SK-N-SH (cell line): ENCODE measurements at regions not wholly inside any gene's neighbourhood (a gene's known extent, or its start where the extent isn't known, plus 50 kb on each side); places are given as distances from the start of the nearest gene placed in this dataset.

Experiments used
- CTCF ChIA-PET: fragments of 300-600, 350-600 bp; formaldehyde crosslinking; extraction: SDS; loops from one replicate; lab custom pipeline; 2021; lab: Yijun Ruan, JAX
- POLR2A ChIA-PET: fragments of 350-600 bp; sonication (Branson Sonifier 250); formaldehyde crosslinking; extraction: SDS; loops from one replicate; lab custom pipeline; 2020; ENCODE audit warnings: antibody characterized with exemption, inconsistent platforms; lab: Yijun Ruan, JAX
- DNase-seq: peaks from one replicate; pipeline ENCODE4 v3.0.0; 2012
- H2AFZ ChIP-seq: fragments of 200-600 bp; sonication (generic); 2 replicates; pipeline ENCODE4 v1.8.1; 2016; ENCODE audit warnings: antibody characterized with exemption, mild to moderate bottlenecking, low read depth
- H3F3A ChIP-seq: fragments of 200-600 bp; sonication (generic); replicated peaks from 2 replicates; pipeline ENCODE3; 2016; ENCODE audit warnings: antibody characterized with exemption, mild to moderate bottlenecking; ENCODE audit not compliant: insufficient read depth
- H3K27ac ChIP-seq, 2 experiments: fragments of 200-500 bp in 1 of 2; fragments of 200-600 bp in 1 of 2; sonication (Bioruptor generic) in 1 of 2; sonication (generic), shearing (Covaris generic) in 1 of 2; 2 replicates each; pipeline versions ENCODE4 v1.5.1 to v1.6.1; 2014 to 2016; ENCODE audit warnings: low read depth in 2 of 2, inconsistent platforms in 1 of 2, low read length in 1 of 2, mild to moderate bottlenecking in 1 of 2, mixed read lengths in 1 of 2
- H3K27me3 ChIP-seq: fragments of 200-600 bp; sonication (generic), shearing (Covaris generic); 2 replicates; pipeline ENCODE4 v1.6.1; 2016; ENCODE audit warnings: mixed run types; ENCODE audit not compliant: insufficient read depth
- H3K36me3 ChIP-seq, 2 experiments: fragments of 200-500 bp in 1 of 2; fragments of 200-600 bp in 1 of 2; sonication (Bioruptor generic) in 1 of 2; sonication (generic) in 1 of 2; replicated peaks in 1 of 2; 2 replicates each; pipeline versions ENCODE3 to v1.5.1; 2014 to 2016; ENCODE audit warnings: low read length in 1 of 2, mild to moderate bottlenecking in 1 of 2; ENCODE audit not compliant: insufficient read depth in 2 of 2, control insufficient read depth in 1 of 2
- H3K4me1 ChIP-seq, 2 experiments: fragments of 200-500 bp in 1 of 2; fragments of 200-600 bp in 1 of 2; sonication (Bioruptor generic) in 1 of 2; sonication (generic), shearing (Covaris generic) in 1 of 2; 2 replicates each; pipeline versions ENCODE4 v1.5.1 to v1.6.1; 2014 to 2016; ENCODE audit warnings: low read depth in 1 of 2, low read length in 1 of 2, mixed run types in 1 of 2; ENCODE audit not compliant: insufficient read depth in 2 of 2, control insufficient read depth in 1 of 2
- H3K4me2 ChIP-seq: fragments of 200-600 bp; sonication (generic), shearing (Covaris generic); 2 replicates; pipeline ENCODE4 v1.6.1; 2017; ENCODE audit warnings: mixed run types
- H3K4me3 ChIP-seq, 2 experiments: fragments of 200-500 bp in 1 of 2; fragments of 200-600 bp in 1 of 2; sonication (Bioruptor generic) in 1 of 2; sonication (generic), shearing (Covaris generic) in 1 of 2; 2 replicates each; pipeline versions ENCODE4 v1.5.1 to v1.8.1; 2014 to 2016; ENCODE audit warnings: low read depth in 2 of 2, inconsistent platforms in 1 of 2, low read length in 1 of 2, mild to moderate bottlenecking in 1 of 2, mixed read lengths in 1 of 2, moderate library complexity in 1 of 2
- H3K79me2 ChIP-seq: fragments of 200-600 bp; sonication (generic); 2 replicates; pipeline ENCODE4 v1.8.1; 2017; ENCODE audit warnings: mild to moderate bottlenecking; ENCODE audit not compliant: insufficient read depth
- H3K9ac ChIP-seq: fragments of 200-600 bp; sonication (generic); 2 replicates; pipeline ENCODE4 v1.6.1; 2017; ENCODE audit warnings: mixed run types
- H3K9me2 ChIP-seq: fragments of 200-600 bp; sonication (generic); 2 replicates; pipeline ENCODE4 v1.6.1; 2017; ENCODE audit warnings: mixed run types
- H3K9me3 ChIP-seq: fragments of 200-600 bp; sonication (generic); 2 replicates; pipeline ENCODE4 v1.6.1; 2017; ENCODE audit warnings: mixed run types, mild to moderate bottlenecking, moderate library complexity
- H4K20me1 ChIP-seq: fragments of 200-600 bp; sonication (generic); 2 replicates; pipeline ENCODE4 v1.6.1; 2017; ENCODE audit warnings: mild to moderate bottlenecking, mixed run types; ENCODE audit not compliant: insufficient read depth
- EP300 ChIP-seq, 2 experiments: IDR thresholded peaks; 2 replicates each; pipeline versions ENCODE4 v1.4.0 to v1.6.1; 2012; ENCODE audit warnings: borderline replicate concordance in 1 of 2, low read depth in 1 of 2, low read length in 1 of 2
- GABPA ChIP-seq: IDR thresholded peaks from 2 replicates; pipeline ENCODE4 v1.4.0; 2012; ENCODE audit warnings: low read depth, mild to moderate bottlenecking
- GATA2 ChIP-seq: sonication (generic); formaldehyde crosslinking; IDR thresholded peaks from 2 replicates; pipeline ENCODE4 v1.5.0; 2020; ENCODE audit warnings: mild to moderate bottlenecking, missing genetic modification reagents
- JUND ChIP-seq: IDR thresholded peaks from 2 replicates; pipeline ENCODE4 v1.4.0; 2012
- MEF2A ChIP-seq: IDR thresholded peaks from 2 replicates; pipeline ENCODE4 v1.4.0; 2012; ENCODE audit warnings: low read depth, borderline replicate concordance
- MXI1 ChIP-seq: IDR thresholded peaks from 2 replicates; pipeline ENCODE4 v1.6.1; 2012; ENCODE audit warnings: mild to moderate bottlenecking, low read depth, low read length, improper control_type of control experiment
- NRF1 ChIP-seq: IDR thresholded peaks from 2 replicates; pipeline ENCODE4 v1.6.1; 2012; ENCODE audit warnings: low read depth, mild to moderate bottlenecking, low read length
- POLR2AphosphoS5 ChIP-seq: IDR thresholded peaks from 2 replicates; pipeline ENCODE4 v1.6.1; 2012; ENCODE audit warnings: low read depth, low read length
- RAD21 ChIP-seq: IDR thresholded peaks from 2 replicates; pipeline ENCODE4 v1.6.1; 2012; ENCODE audit warnings: mild to moderate bottlenecking, low read length
- RFX5 ChIP-seq: IDR thresholded peaks from 2 replicates; pipeline ENCODE4 v1.6.1; 2012; ENCODE audit warnings: mild to moderate bottlenecking, improper control_type of control experiment, low read length
- SIN3A ChIP-seq: IDR thresholded peaks from 2 replicates; pipeline ENCODE4 v1.6.1; 2012; ENCODE audit warnings: low read depth, mild to moderate bottlenecking, low read length, moderate library complexity, borderline replicate concordance
- SMC3 ChIP-seq: IDR thresholded peaks from 2 replicates; pipeline ENCODE4 v1.6.1; 2012; ENCODE audit warnings: low read depth, low read length, improper control_type of control experiment
- TAF1 ChIP-seq: IDR thresholded peaks from 2 replicates; pipeline ENCODE4 v1.6.1; 2012; ENCODE audit warnings: low read depth, mild to moderate bottlenecking, low read length, moderate library complexity, borderline replicate concordance
- TCF12 ChIP-seq: IDR thresholded peaks from 2 replicates; pipeline ENCODE4 v1.4.0; 2012
- TF ChIP-seq, protein P1 (sequence below): IDR thresholded peaks from 2 replicates; pipeline ENCODE4 v1.6.1; 2012; ENCODE audit warnings: mild to moderate bottlenecking, low read depth, low read length, moderate library complexity
- TF ChIP-seq, protein P2 (sequence below): IDR thresholded peaks from 2 replicates; pipeline ENCODE4 v1.4.0; 2012; ENCODE audit warnings: low read depth, borderline replicate concordance
- TF ChIP-seq, protein P3 (sequence below): IDR thresholded peaks from 2 replicates; pipeline ENCODE4 v1.4.0; 2012; ENCODE audit warnings: low read depth

DNA sequence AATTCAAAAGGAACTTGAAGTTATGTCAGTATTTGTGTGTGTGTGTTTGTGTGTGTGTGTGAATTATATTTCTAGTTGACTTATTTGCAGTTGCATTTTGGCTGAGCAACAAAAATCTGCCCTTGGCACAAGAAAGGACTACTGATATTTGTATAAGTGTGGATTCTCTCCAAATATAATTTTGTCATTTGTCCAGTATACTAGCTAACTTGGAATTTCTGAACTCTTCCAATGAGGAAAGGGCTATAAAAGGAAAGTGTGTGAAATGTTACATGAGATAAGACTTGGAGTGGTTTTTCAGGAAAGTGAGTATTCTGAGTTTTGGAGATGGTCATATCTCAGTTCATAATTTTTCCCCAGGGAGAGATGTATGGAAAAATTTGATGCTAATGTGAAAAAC lies 1384.1 kb upstream of the B3GALT2 start:
- TF ChIP-seq RFX5 (no peak), MEF2A (no peak), TAF1 (no peak), POLR2AphosphoS5 (no peak), SMC3 (no peak), GATA2 (CRISPR knock-in tag) (no peak), RAD21 (no peak), EP300 (IDR thresholded peaks at IDR 0.05; ENCODE audit: borderline replicate concordance in 1 of 2, low read depth in 1 of 2, low read length in 1 of 2) (no peak), GABPA (no peak), NRF1 (no peak), TCF12 (no peak), MXI1 (no peak), JUND (no peak), SIN3A (no peak)
- TF ChIP-seq, protein P1, sequence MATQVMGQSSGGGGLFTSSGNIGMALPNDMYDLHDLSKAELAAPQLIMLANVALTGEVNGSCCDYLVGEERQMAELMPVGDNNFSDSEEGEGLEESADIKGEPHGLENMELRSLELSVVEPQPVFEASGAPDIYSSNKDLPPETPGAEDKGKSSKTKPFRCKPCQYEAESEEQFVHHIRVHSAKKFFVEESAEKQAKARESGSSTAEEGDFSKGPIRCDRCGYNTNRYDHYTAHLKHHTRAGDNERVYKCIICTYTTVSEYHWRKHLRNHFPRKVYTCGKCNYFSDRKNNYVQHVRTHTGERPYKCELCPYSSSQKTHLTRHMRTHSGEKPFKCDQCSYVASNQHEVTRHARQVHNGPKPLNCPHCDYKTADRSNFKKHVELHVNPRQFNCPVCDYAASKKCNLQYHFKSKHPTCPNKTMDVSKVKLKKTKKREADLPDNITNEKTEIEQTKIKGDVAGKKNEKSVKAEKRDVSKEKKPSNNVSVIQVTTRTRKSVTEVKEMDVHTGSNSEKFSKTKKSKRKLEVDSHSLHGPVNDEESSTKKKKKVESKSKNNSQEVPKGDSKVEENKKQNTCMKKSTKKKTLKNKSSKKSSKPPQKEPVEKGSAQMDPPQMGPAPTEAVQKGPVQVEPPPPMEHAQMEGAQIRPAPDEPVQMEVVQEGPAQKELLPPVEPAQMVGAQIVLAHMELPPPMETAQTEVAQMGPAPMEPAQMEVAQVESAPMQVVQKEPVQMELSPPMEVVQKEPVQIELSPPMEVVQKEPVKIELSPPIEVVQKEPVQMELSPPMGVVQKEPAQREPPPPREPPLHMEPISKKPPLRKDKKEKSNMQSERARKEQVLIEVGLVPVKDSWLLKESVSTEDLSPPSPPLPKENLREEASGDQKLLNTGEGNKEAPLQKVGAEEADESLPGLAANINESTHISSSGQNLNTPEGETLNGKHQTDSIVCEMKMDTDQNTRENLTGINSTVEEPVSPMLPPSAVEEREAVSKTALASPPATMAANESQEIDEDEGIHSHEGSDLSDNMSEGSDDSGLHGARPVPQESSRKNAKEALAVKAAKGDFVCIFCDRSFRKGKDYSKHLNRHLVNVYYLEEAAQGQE = no peak
- TF ChIP-seq, protein P2, sequence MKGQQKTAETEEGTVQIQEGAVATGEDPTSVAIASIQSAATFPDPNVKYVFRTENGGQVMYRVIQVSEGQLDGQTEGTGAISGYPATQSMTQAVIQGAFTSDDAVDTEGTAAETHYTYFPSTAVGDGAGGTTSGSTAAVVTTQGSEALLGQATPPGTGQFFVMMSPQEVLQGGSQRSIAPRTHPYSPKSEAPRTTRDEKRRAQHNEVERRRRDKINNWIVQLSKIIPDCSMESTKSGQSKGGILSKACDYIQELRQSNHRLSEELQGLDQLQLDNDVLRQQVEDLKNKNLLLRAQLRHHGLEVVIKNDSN = no peak
- TF ChIP-seq, protein P3, sequence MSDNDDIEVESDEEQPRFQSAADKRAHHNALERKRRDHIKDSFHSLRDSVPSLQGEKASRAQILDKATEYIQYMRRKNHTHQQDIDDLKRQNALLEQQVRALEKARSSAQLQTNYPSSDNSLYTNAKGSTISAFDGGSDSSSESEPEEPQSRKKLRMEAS = no peak
- CTCF ChIA-PET = no interaction called here

More for the DNA sequence above, 1384.1 kb upstream of the B3GALT2 start:
- no peaks in the 10 kb centered on the region for H3K79me2 ChIP-seq
- H3K27ac ChIP-seq = no peak overlapping the region
- H3K4me2 ChIP-seq = no peak overlapping the region
- H3K9me2 ChIP-seq = 0 out of 2 replicates have a peak, but pooled peaks cover 5% of the 10 kb centered on the region
- no peaks in the 10 kb centered on the region for H3F3A ChIP-seq
- no peak overlapping the region for H3K9ac ChIP-seq
- H3K4me1 ChIP-seq = no peaks in the 10 kb centered on the region
- no peaks in the 10 kb centered on the region for H3K27me3 ChIP-seq
- H4K20me1 ChIP-seq = no peaks in the 10 kb centered on the region
- no peak overlapping the region for H3K4me3 ChIP-seq
- no peak overlapping the region for H2AFZ ChIP-seq
- no peaks in the 10 kb centered on the region for H3K9me3 ChIP-seq
- H3K36me3 ChIP-seq = no peaks in the 10 kb centered on the region
- DNase-seq = no peak
- POLR2A ChIA-PET = no interaction called here
